ENCODE measurements at regions not wholly inside any gene's neighbourhood (a gene's known extent, or its start where the extent isn't known, plus 50 kb on each side); places are given as distances from the start of the nearest gene placed in this dataset.

DNA sequence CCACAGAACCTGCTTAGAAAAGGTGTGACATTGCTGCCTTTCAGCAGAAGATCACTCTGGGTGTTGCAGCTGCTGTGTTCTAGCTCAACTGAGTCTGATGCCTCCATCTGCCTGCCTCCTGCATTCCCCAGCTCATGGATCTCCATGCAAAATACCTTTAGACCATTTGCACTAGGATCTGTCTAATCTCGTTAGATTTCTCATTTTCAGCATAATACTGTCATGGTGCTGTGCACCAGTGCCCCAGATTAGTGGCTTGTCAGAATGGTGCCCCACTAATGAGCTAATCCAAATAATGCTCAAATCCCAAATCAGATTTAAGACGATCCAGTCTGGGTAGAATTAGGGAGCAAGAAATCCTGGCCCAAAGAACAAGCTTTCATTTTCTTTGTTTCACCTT, 284.4 kb upstream of the PARD3B start:
- H3K4me1 ChIP-seq (ENCODE audit: insufficient read depth, low read length, severe bottlenecking), result no peaks in the 10 kb centered on the region
- H3K9me2 ChIP-seq (ENCODE audit: low read depth, low read length), result no peaks in the 10 kb centered on the region
- TF ChIP-seq, protein P1, sequence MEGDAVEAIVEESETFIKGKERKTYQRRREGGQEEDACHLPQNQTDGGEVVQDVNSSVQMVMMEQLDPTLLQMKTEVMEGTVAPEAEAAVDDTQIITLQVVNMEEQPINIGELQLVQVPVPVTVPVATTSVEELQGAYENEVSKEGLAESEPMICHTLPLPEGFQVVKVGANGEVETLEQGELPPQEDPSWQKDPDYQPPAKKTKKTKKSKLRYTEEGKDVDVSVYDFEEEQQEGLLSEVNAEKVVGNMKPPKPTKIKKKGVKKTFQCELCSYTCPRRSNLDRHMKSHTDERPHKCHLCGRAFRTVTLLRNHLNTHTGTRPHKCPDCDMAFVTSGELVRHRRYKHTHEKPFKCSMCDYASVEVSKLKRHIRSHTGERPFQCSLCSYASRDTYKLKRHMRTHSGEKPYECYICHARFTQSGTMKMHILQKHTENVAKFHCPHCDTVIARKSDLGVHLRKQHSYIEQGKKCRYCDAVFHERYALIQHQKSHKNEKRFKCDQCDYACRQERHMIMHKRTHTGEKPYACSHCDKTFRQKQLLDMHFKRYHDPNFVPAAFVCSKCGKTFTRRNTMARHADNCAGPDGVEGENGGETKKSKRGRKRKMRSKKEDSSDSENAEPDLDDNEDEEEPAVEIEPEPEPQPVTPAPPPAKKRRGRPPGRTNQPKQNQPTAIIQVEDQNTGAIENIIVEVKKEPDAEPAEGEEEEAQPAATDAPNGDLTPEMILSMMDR (IDR thresholded peaks at IDR 0.05; ENCODE audit: low read length), result no peak
- TF ChIP-seq EZH2 (IDR thresholded peaks at IDR 0.05; ENCODE audit: borderline replicate concordance, low read length), result no peak
- H3K4me2 ChIP-seq (ENCODE audit: low read length), result no peak overlapping the region
- H3F3A ChIP-seq (ENCODE audit: insufficient read depth, low read length), result no peaks in the 10 kb centered on the region
- H3K79me2 ChIP-seq (ENCODE audit: insufficient read depth, low read length), result no peaks in the 10 kb centered on the region
- H2AFZ ChIP-seq (ENCODE audit: low read length), result no peak overlapping the region
- no peaks in the 10 kb centered on the region for H4K20me1 ChIP-seq (ENCODE audit: insufficient read depth, low read length)
- H3K9ac ChIP-seq (ENCODE audit: low read length), result no peak overlapping the region
- H3K4me3 ChIP-seq (ENCODE audit: low read depth, low read length, poor library complexity, severe bottlenecking), result no peak overlapping the region
- H3K9me3 ChIP-seq (ENCODE audit: low read length), result no peaks in the 10 kb centered on the region
- no peaks in the 10 kb centered on the region; the same call in 1 of the 2 replicates for H3K27me3 ChIP-seq (ENCODE audit: insufficient read depth, low read length)
- no peak overlapping the region for H3K27ac ChIP-seq (ENCODE audit: low read depth, low read length, poor library complexity, severe bottlenecking)
- no peaks in the 10 kb centered on the region for H3K36me3 ChIP-seq (ENCODE audit: insufficient read depth, low read length)

GRCh38 chr2:204261846-204262245, 283.4 kb upstream of the PARD3B start:
- H3F3A ChIP-seq (ENCODE audit: insufficient read depth, low read length), result no peaks in the 10 kb centered on the region
- H3K27me3 ChIP-seq (ENCODE audit: insufficient read depth, low read length), result no peaks in the 10 kb centered on the region; the same call in 1 of the 2 replicates
- no peaks in the 10 kb centered on the region for H3K9me2 ChIP-seq (ENCODE audit: low read depth, low read length)
- H3K4me1 ChIP-seq (ENCODE audit: insufficient read depth, low read length, severe bottlenecking), result no peaks in the 10 kb centered on the region
- H3K4me3 ChIP-seq (ENCODE audit: low read depth, low read length, poor library complexity, severe bottlenecking), result no peak overlapping the region
- no peak overlapping the region for H3K27ac ChIP-seq (ENCODE audit: low read depth, low read length, poor library complexity, severe bottlenecking)
- H3K4me2 ChIP-seq (ENCODE audit: low read length), result no peak overlapping the region
- H4K20me1 ChIP-seq (ENCODE audit: insufficient read depth, low read length), result no peaks in the 10 kb centered on the region
- no peak overlapping the region for H2AFZ ChIP-seq (ENCODE audit: low read length)
- no peaks in the 10 kb centered on the region for H3K79me2 ChIP-seq (ENCODE audit: insufficient read depth, low read length)
- no peaks in the 10 kb centered on the region for H3K36me3 ChIP-seq (ENCODE audit: insufficient read depth, low read length)
- no peaks in the 10 kb centered on the region for H3K9me3 ChIP-seq (ENCODE audit: low read length)
- no peak overlapping the region for H3K9ac ChIP-seq (ENCODE audit: low read length)
- TF ChIP-seq, protein P1 (IDR thresholded peaks at IDR 0.05; ENCODE audit: low read length), result no peak
- no peak for TF ChIP-seq EZH2 (IDR thresholded peaks at IDR 0.05; ENCODE audit: borderline replicate concordance, low read length)

- no peaks in the 10 kb centered on the region for H3K79me2 ChIP-seq (ENCODE audit: insufficient read depth, low read length)
- no peak overlapping the region for H3K4me2 ChIP-seq (ENCODE audit: low read length)
- H3K27me3 ChIP-seq (ENCODE audit: insufficient read depth, low read length), result no peaks in the 10 kb centered on the region; the same call in 1 of the 2 replicates
- no peaks in the 10 kb centered on the region for H3K36me3 ChIP-seq (ENCODE audit: insufficient read depth, low read length)
- H3K4me1 ChIP-seq (ENCODE audit: insufficient read depth, low read length, severe bottlenecking), result no peaks in the 10 kb centered on the region
- H3K4me3 ChIP-seq (ENCODE audit: low read depth, low read length, poor library complexity, severe bottlenecking), result no peak overlapping the region
- H3F3A ChIP-seq (ENCODE audit: insufficient read depth, low read length), result no peaks in the 10 kb centered on the region
- no peak for TF ChIP-seq EZH2 (IDR thresholded peaks at IDR 0.05; ENCODE audit: borderline replicate concordance, low read length)
- TF ChIP-seq, protein P1 (IDR thresholded peaks at IDR 0.05; ENCODE audit: low read length), result no peak
- no peaks in the 10 kb centered on the region for H3K9me3 ChIP-seq (ENCODE audit: low read length)
- no peak overlapping the region for H3K27ac ChIP-seq (ENCODE audit: low read depth, low read length, poor library complexity, severe bottlenecking)
- no peak overlapping the region for H3K9ac ChIP-seq (ENCODE audit: low read length)
- no peaks in the 10 kb centered on the region for H4K20me1 ChIP-seq (ENCODE audit: insufficient read depth, low read length)
- no peak overlapping the region for H2AFZ ChIP-seq (ENCODE audit: low read length)
- H3K9me2 ChIP-seq (ENCODE audit: low read depth, low read length), result no peaks in the 10 kb centered on the region
Measured at GRCh38 chr2:204264085-204264553, 281.2 kb upstream of the PARD3B start.
